ENCODE measurements at regions not wholly inside any gene's neighbourhood (a gene's known extent, or its start where the extent isn't known, plus 50 kb on each side); places are given as distances from the start of the nearest gene placed in this dataset.
"Not testable (repeated sequence)": the region's sequence is repeated elsewhere in the genome, so short reads cannot be mapped to it uniquely, and the experiment has no call there.

GRCh38 chr11:38392176-38392575, 1794.1 kb upstream of the RAG2 start:
- no peak for TF ChIP-seq CTCF (IDR thresholded peaks at IDR 0.05; ENCODE audit: control extremely low read depth, extremely low read depth, low read depth, missing control alignments)
- DNase-seq (ENCODE audit: extremely low spot score): no peak
- POLR2A ChIA-PET: no interaction called here
- CTCF ChIA-PET: no interaction called here

GRCh38 chr11:38384568-38384967, 1786.5 kb upstream of the RAG2 start:
- POLR2A ChIA-PET: no interaction called here
- no peak for TF ChIP-seq CTCF (IDR thresholded peaks at IDR 0.05; ENCODE audit: control extremely low read depth, extremely low read depth, low read depth, missing control alignments)
- DNase-seq (ENCODE audit: extremely low spot score): no peak
- CTCF ChIA-PET: no interaction called here

GRCh38 chr11:38365274-38365673, 1767.2 kb upstream of the RAG2 start:
- DNase-seq (ENCODE audit: extremely low spot score): no peak
- TF ChIP-seq CTCF (IDR thresholded peaks at IDR 0.05; ENCODE audit: control extremely low read depth, extremely low read depth, low read depth, missing control alignments): no peak
- CTCF ChIA-PET: no interaction called here
- POLR2A ChIA-PET: no interaction called here

- no peak for TF ChIP-seq CTCF (IDR thresholded peaks at IDR 0.05; ENCODE audit: control extremely low read depth, extremely low read depth, low read depth, missing control alignments)
- ChIA-PET POLR2A (no interaction called here), CTCF (no interaction called here)
- DNase-seq (ENCODE audit: extremely low spot score): no peak
Measured at GRCh38 chr11:38356255-38356654, 1758.2 kb upstream of the RAG2 start.

GRCh38 chr11:38345286-38345685, 1747.2 kb upstream of the RAG2 start:
- POLR2A ChIA-PET: no interaction called here
- no peak for TF ChIP-seq CTCF (IDR thresholded peaks at IDR 0.05; ENCODE audit: control extremely low read depth, extremely low read depth, low read depth, missing control alignments)
- CTCF ChIA-PET: no interaction called here
- DNase-seq (ENCODE audit: extremely low spot score): no peak

GRCh38 chr11:38341612-38342011, 1743.6 kb upstream of the RAG2 start:
- CTCF ChIA-PET; POLR2A ChIA-PET; DNase-seq (ENCODE audit: extremely low spot score): not testable (repeated sequence)

GRCh38 chr11:38339835-38340440, 1741.9 kb upstream of the RAG2 start:
- POLR2A ChIA-PET: no interaction called here
- no peak for DNase-seq (ENCODE audit: extremely low spot score)
- CTCF ChIA-PET: no interaction called here
- no peak for TF ChIP-seq CTCF (IDR thresholded peaks at IDR 0.05; ENCODE audit: control extremely low read depth, extremely low read depth, low read depth, missing control alignments)

GRCh38 chr11:38338022-38338421, 1740.0 kb upstream of the RAG2 start:
- CTCF ChIA-PET; DNase-seq (ENCODE audit: extremely low spot score); POLR2A ChIA-PET: not testable (repeated sequence)

Data from GM10248 (cell line).